GM12892 (cell line): ENCODE measurements at regions not wholly inside any gene's neighbourhood (a gene's known extent, or its start where the extent isn't known, plus 50 kb on each side); places are given as distances from the start of the nearest gene placed in this dataset.

Source experiments
- POLR2A ChIP-seq: IDR thresholded peaks from 2 replicates; pipeline ENCODE4 v1.6.1; 2011; ENCODE audit warnings: low read depth, low read length, control low read depth
- POLR2AphosphoS5 ChIP-seq: IDR thresholded peaks from 2 replicates; pipeline ENCODE4 v1.6.1; 2011; ENCODE audit warnings: low read depth, low read length, control low read depth
- TAF1 ChIP-seq: IDR thresholded peaks from 2 replicates; pipeline ENCODE4 v1.6.1; 2011; ENCODE audit warnings: low read depth, mild to moderate bottlenecking, control low read depth, low read length, borderline replicate concordance

DNA sequence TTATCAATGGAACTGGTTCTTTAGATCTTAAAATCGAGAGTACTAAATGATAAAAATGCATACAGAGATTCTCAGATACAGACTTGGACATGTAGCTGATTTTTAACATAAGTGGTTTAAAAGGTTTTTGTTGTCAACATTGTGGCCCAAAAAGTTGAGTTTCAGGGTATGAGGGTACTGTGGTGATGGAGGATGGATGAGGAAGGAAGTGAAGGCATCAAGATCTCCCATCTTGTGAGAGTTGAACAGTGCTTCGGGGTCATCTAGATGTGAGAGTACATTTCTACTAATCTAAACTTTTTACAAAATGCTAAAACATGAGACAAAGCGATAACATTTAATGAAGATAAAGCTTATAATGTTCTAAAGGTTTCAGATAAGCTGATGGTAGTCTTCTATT, 452.6 kb downstream of the PCNX1 start:
- no peak for TF ChIP-seq POLR2A
- no peak for TF ChIP-seq TAF1
- no peak for TF ChIP-seq POLR2AphosphoS5
